Neutrophil (primary cell): ENCODE measurements at regions not wholly inside any gene's neighbourhood (a gene's known extent, or its start where the extent isn't known, plus 50 kb on each side); places are given as distances from the start of the nearest gene placed in this dataset.

Experiments
- H3K27ac ChIP-seq: fragments of 200-600 bp; sonication (generic); 2 replicates; pipeline ENCODE4 v1.5.1; 2016; ENCODE audit warnings: mild to moderate bottlenecking, moderate library complexity
- H3K27me3 ChIP-seq: fragments of 200-600 bp; sonication (generic); 2 replicates; pipeline ENCODE4 v1.6.0; 2016; ENCODE audit warnings: mild to moderate bottlenecking
- H3K36me3 ChIP-seq: fragments of 200-600 bp; sonication (generic); 2 replicates; pipeline ENCODE4 v1.5.1; 2017
- H3K4me1 ChIP-seq, 2 experiments: fragments of 200-600 bp in 1 of 2; sonication (generic) in 1 of 2; 1 replicate in 1 of 2; 2 replicates in 1 of 2; pipeline versions ENCODE4 v1.5.1 to v1.6.1; 2013 to 2016; ENCODE audit warnings: low read depth in 1 of 2, low read length in 1 of 2, mild to moderate bottlenecking in 1 of 2, moderate library complexity in 1 of 2; ENCODE audit not compliant: control insufficient read depth in 1 of 2, insufficient read depth in 1 of 2
- H3K4me3 ChIP-seq, 2 experiments: fragments of 200-600 bp in 1 of 2; sonication (generic) in 1 of 2; 1 replicate in 1 of 2; 2 replicates in 1 of 2; pipeline ENCODE4 v1.5.1; 2013 to 2016; ENCODE audit warnings: low read depth in 1 of 2, low read length in 1 of 2, mild to moderate bottlenecking in 1 of 2, moderate library complexity in 1 of 2
- H3K9me3 ChIP-seq: fragments of 200-600 bp; sonication (generic); 2 replicates; pipeline ENCODE4 v1.5.1; 2016
- CTCF ChIP-seq: fragments of 200-600 bp; sonication (generic); IDR thresholded peaks from 2 replicates; pipeline ENCODE4 v1.5.1; 2016; ENCODE audit warnings: antibody characterized with exemption

GRCh38 chr1:204736836-204737235, 51.3 kb upstream of the LRRN2 start:
- no peaks in the 10 kb centered on the region for H3K9me3 ChIP-seq

GRCh38 chr1:204738506-204738905, 53.0 kb upstream of the LRRN2 start:
- Histone ChIP-seq H3K9me3 (no peaks in the 10 kb centered on the region), H3K36me3 (no peaks in the 10 kb centered on the region), H3K4me3 (no peak overlapping the region), H3K27me3 (peaks cover 69% of the 10 kb centered on the region), H3K4me1 (no peaks in the 10 kb centered on the region), H3K27ac (no peak overlapping the region)
- no peak for TF ChIP-seq CTCF

More at GRCh38 chr1:204736836-204737235, 51.3 kb upstream of the LRRN2 start:
- no peaks in the 10 kb centered on the region for H3K36me3 ChIP-seq
- no peaks in the 10 kb centered on the region for H3K4me1 ChIP-seq
- TF ChIP-seq CTCF = no peak
- no peak overlapping the region for H3K27ac ChIP-seq
- peaks cover 69% of the 10 kb centered on the region for H3K27me3 ChIP-seq
- H3K4me3 ChIP-seq = no peak overlapping the region

GRCh38 chr1:204740354-204740753, 54.8 kb upstream of the LRRN2 start:
- Histone ChIP-seq H3K36me3 (no peaks in the 10 kb centered on the region), H3K9me3 (no peaks in the 10 kb centered on the region), H3K4me1 (no peaks in the 10 kb centered on the region), H3K4me3 (no peak overlapping the region), H3K27me3 (peaks cover 58% of the 10 kb centered on the region), H3K27ac (no peak overlapping the region)
- no peak for TF ChIP-seq CTCF

- no peak for TF ChIP-seq CTCF
- H3K27me3 ChIP-seq = peaks cover 57% of the 10 kb centered on the region
- H3K9me3 ChIP-seq = no peaks in the 10 kb centered on the region
- H3K27ac ChIP-seq = no peak overlapping the region
- no peak overlapping the region for H3K4me3 ChIP-seq
- H3K36me3 ChIP-seq = no peaks in the 10 kb centered on the region
- no peaks in the 10 kb centered on the region for H3K4me1 ChIP-seq
Measured at GRCh38 chr1:204741440-204741839, 55.9 kb upstream of the LRRN2 start.

GRCh38 chr1:204742676-204743251, 57.2 kb upstream of the LRRN2 start:
- Histone ChIP-seq H3K27me3 (peaks cover 44% of the 10 kb centered on the region), H3K4me1 (no peaks in the 10 kb centered on the region), H3K9me3 (no peaks in the 10 kb centered on the region), H3K4me3 (no peak overlapping the region), H3K27ac (no peak overlapping the region), H3K36me3 (no peaks in the 10 kb centered on the region)
- TF ChIP-seq CTCF = no peak
